Kidney capillary endothelial cell (primary cell): ENCODE measurements at regions not wholly inside any gene's neighbourhood (a gene's known extent, or its start where the extent isn't known, plus 50 kb on each side); places are given as distances from the start of the nearest gene placed in this dataset.

Experiments
- DNase-seq: peaks from one replicate; pipeline ENCODE4 v3.0.0-alpha.2; 2018; ENCODE audit warnings: low spot score

- no peak for DNase-seq
Observed at GRCh38 chr7:106419455-106420182, 134.8 kb upstream of the NAMPT start.

- no peak for DNase-seq
Observed at GRCh38 chr7:106418526-106418925, 133.7 kb upstream of the NAMPT start.

DNA sequence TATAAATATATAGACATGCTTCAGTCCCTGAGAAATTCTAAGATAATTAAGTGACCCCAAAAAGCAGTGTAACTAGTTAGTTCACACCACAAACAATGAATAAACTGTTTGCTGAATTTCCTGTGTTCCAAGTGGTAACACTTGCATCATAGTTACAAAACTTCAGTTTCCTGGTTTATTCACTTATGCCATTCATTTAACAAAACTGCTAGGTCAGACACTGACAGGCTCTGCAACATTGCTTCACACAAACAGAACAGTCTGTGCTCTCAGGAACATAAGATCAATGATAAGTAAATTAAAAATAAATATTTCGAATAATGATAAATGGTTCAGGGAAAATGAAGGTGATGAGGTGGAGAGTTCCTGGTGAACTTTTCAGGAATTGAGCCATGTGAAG lies 133.3 kb upstream of the NAMPT start:
- no peak for DNase-seq

GRCh38 chr7:106417273-106417902 lies 132.6 kb upstream of the NAMPT start:
- DNase-seq = peak; percentile 26

- no peak for DNase-seq
Observed at GRCh38 chr7:106416430-106416829, 131.6 kb upstream of the NAMPT start.

DNA sequence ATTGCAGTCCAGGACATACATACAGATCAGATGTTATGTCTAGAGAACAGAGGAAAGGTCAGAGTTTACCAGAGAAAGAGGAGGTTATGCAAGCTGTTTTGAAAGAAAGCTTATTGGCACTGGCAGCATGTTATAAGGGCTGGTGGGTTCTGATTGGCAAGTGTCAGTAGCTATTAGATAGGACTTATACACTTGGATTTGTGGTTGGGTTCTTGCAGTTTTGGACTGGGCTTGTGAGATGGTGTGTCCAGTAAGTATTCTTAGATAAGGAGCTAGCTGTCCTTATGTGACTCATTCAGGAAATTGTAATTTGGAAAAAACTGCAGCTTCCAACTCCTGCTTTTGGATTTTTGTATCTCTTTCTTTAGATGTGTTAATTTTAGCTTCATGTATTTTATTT lies 130.7 kb upstream of the NAMPT start:
- DNase-seq = no peak

DNA sequence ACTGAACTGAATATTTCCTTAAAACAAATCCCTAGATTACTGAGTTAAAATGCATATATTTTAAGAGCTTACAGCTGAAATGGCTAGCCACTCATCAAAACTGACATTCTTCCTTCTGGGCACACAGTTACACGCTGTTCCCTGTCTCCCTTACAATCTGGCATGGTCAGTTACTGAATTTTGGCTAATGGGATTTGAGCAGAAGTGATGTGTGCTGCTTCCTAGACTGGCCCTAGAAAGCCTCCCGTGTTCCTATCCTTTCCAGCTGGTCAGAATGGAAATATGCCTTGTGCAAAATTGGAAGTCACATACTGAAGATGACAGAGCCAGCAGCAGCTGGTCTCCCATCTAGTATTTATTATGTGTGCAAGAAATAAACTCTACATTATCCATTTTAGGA lies 128.7 kb upstream of the NAMPT start:
- DNase-seq = no peak

- no peak for DNase-seq
Observed at GRCh38 chr7:106405697-106406141, 120.9 kb upstream of the NAMPT start.

GRCh38 chr7:106402898-106403297 lies 118.1 kb upstream of the NAMPT start:
- DNase-seq = no peak

GRCh38 chr7:106400923-106401322 lies 116.1 kb upstream of the NAMPT start:
- no peak for DNase-seq

GRCh38 chr7:106398786-106399185 lies 114.0 kb upstream of the NAMPT start:
- DNase-seq = no peak

DNA sequence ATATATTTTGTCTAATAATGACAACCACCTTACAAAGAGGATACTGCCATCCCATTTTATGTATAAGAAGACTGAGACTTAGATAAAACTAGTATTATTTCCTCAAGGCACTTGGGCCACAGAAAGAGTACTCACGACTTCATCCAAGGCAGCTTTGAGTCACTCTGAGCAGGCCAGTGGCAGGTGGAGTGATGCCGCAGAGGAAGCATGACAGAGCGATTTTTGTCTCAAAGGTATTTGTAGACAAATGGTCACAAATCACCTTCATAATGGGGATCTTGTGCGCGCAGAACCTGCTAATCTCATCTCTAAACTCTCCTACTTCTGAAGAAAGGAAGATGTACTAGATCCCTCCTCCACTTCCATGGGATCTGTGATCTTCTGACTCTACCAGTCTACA lies 113.2 kb upstream of the NAMPT start:
- no peak for DNase-seq

DNA sequence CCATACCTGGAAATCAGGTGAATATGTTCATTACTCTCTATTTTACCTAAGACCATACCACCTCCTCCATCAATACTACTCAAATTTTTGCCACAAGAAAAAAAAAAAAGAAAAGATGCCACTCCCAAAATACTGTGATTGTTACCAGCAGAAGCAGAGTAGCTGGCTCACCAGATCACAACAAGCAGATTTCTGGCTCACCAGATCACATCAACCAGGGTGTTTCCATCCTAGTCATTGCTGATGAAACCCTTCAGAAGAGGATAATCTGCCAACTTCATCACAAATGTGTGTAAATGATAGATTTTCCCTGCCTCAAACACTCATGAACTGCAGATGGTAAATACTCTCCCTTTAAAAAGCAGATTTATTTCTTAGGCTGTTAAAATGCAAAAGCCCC lies 109.7 kb upstream of the NAMPT start:
- no peak for DNase-seq

GRCh38 chr7:106393564-106394251 lies 108.9 kb upstream of the NAMPT start:
- DNase-seq = no peak

DNA sequence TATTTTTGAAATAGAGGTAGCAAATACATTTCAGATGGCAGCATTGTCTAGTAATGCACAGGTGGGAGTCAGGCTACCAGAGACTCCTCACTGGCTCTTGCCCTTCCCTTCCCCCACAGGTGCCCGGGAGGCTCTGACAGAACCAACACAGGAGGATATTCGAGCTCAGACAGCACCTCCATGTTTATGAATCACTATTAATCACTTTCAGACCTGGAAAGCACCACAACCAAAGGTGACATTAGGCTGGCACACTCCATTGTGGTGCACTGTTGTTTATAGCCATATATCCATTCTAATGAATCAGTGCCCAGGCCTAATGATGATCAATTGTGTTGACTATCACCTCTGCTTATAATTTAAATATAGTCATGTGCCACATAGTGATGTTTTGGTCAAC lies 107.8 kb upstream of the NAMPT start:
- no peak for DNase-seq

DNA sequence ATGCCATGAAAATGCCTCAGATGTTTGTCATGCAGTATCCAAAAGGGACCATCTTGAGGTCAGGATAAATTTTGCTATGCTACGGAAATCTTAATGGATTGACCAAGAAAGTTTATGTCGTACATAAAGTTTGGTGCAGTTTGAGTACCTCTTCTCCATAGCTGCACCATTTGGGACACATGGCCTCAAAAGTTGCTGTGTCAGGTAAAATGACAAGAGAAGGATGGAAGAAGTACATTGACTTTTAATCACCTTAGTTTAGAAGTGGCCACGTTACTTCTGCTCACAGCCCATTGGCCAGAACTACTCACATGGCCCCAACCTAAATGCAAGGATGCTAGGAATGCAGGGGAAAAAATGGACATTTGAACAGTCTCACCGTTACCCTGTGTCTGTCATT lies 107.4 kb upstream of the NAMPT start:
- DNase-seq = no peak

GRCh38 chr7:106386958-106387357 lies 102.2 kb upstream of the NAMPT start:
- no peak for DNase-seq

DNA sequence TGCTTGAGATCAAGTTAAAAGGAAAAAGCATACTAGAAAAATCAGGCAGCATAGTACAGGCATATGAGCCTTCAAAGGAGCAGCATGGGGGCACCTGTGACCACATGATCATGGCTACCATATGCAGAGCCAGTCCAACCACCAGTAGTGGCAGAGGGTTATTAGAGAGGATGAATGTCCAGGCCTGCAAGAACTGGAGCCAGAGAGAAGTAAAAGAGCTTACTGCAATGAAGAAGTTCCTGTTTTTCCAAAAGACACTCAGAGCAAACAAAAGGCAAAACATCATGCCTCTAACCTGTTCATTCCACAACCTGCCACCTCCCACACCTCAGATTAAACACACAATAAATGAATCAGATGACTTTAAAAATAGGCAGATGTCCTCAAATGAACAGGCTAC lies 99.6 kb upstream of the NAMPT start:
- DNase-seq = no peak

DNA sequence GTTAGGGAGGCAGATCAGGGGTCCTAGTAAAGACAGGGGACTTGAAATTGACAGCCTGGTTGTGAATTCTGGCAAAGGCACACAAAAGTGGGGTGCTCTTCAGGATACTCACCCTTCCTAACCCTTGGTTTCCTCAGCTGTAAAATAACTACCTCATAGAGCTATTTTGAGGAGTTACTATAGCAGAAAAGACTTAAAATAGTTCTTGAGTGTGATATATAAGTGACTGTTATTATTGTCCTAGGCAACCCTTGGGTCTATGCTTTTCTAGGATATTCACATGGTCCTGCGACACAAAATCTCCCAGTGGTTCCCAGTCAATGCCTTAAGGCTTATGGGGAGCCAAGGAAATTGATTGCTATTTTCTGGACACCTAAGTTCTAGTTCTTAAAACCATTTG lies 98.1 kb upstream of the NAMPT start:
- no peak for DNase-seq

GRCh38 chr7:106382129-106382528 lies 97.3 kb upstream of the NAMPT start:
- no peak for DNase-seq

- no peak for DNase-seq
Observed at GRCh38 chr7:106381252-106381651, 96.5 kb upstream of the NAMPT start.

- DNase-seq = no peak
Observed at GRCh38 chr7:106377847-106378361, 93.1 kb upstream of the NAMPT start.
